ENCODE measurements at regions not wholly inside any gene's neighbourhood (a gene's known extent, or its start where the extent isn't known, plus 50 kb on each side); places are given as distances from the start of the nearest gene placed in this dataset.

DNA sequence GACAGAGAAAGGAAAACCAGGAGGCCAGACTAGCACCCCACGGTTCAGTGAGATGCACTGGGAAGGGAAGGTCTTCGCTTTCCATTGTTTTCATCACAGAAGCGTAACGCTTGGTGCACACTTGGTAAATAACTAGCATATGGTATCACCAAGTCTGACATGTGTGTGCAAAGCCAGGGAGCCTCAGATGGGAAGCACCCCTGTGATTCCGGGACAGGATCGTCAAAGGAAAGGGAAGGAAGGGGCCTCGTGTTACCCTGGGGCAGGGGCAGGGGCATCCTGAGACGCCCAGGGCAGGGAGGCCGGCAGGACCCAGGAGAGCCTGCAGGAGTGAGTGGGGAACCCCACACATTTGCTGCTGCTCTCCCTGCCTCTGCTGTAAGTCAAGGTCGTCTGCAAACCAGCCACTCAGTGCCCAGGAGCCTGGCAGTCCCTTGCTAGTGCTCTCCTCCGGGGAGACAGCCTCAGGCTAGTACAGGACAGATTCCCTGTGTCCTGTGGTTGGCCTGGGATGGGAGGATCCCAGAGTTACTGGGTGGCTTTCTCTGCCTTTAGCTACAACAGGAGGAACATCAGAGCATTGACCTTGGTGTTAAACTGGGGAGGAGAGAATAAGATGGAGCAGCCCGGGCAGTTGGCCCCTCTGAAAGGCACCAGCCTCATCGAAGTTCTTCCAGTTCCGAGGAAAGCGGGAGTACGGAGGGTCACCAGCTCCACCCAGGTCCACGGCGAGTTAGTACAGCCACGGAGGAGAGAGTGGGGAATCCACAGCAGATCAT is 192.5 kb downstream of the NDUFA10 start:
- no peak for TF ChIP-seq POLR2A (IDR thresholded peaks at IDR 0.05; ENCODE audit: low read depth, low read length)
- TF ChIP-seq, protein P1, sequence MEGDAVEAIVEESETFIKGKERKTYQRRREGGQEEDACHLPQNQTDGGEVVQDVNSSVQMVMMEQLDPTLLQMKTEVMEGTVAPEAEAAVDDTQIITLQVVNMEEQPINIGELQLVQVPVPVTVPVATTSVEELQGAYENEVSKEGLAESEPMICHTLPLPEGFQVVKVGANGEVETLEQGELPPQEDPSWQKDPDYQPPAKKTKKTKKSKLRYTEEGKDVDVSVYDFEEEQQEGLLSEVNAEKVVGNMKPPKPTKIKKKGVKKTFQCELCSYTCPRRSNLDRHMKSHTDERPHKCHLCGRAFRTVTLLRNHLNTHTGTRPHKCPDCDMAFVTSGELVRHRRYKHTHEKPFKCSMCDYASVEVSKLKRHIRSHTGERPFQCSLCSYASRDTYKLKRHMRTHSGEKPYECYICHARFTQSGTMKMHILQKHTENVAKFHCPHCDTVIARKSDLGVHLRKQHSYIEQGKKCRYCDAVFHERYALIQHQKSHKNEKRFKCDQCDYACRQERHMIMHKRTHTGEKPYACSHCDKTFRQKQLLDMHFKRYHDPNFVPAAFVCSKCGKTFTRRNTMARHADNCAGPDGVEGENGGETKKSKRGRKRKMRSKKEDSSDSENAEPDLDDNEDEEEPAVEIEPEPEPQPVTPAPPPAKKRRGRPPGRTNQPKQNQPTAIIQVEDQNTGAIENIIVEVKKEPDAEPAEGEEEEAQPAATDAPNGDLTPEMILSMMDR (IDR thresholded peaks at IDR 0.05; ENCODE audit: extremely low read depth in 1 of 2, insufficient read depth in 1 of 2, low read depth in 1 of 2, low read length in 2 of 2), result no peak
